ENCODE measurements at regions not wholly inside any gene's neighbourhood (a gene's known extent, or its start where the extent isn't known, plus 50 kb on each side); places are given as distances from the start of the nearest gene placed in this dataset.

- Histone ChIP-seq H3K4me3 (ENCODE audit: low read length) (no peak overlapping the region), H3K4me2 (ENCODE audit: low read length) (no peak overlapping the region), H3K9ac (ENCODE audit: low read depth, low read length) (no peak overlapping the region), H3K27me3 (ENCODE audit: control insufficient read depth, insufficient read depth, low read length) (no peaks in the 10 kb centered on the region), H3K9me3 (replicated peaks; ENCODE audit: low read length) (no peaks in the 10 kb centered on the region), H3K4me1 (ENCODE audit: control insufficient read depth, insufficient read depth, low read length) (peaks cover 4% of the 10 kb centered on the region), H3K36me3 (ENCODE audit: insufficient read depth, low read length) (no peaks in the 10 kb centered on the region)
Measured at GRCh38 chr16:80380514-80380913, 160.3 kb upstream of the DYNLRB2 start.

GRCh38 chr16:80377096-80377956 lies 163.5 kb upstream of the DYNLRB2 start:
- H3K36me3 ChIP-seq (ENCODE audit: insufficient read depth, low read length) = no peaks in the 10 kb centered on the region
- no peaks in the 10 kb centered on the region for H3K9me3 ChIP-seq (replicated peaks; ENCODE audit: low read length)
- H3K27me3 ChIP-seq (ENCODE audit: control insufficient read depth, insufficient read depth, low read length) = no peaks in the 10 kb centered on the region
- no peak overlapping the region for H3K4me3 ChIP-seq (ENCODE audit: low read length)
- H3K4me1 ChIP-seq (ENCODE audit: control insufficient read depth, insufficient read depth, low read length) = peaks cover 4% of the 10 kb centered on the region
- no peak overlapping the region for H3K4me2 ChIP-seq (ENCODE audit: low read length)
- H3K9ac ChIP-seq (ENCODE audit: low read depth, low read length) = no peak overlapping the region

GRCh38 chr16:80375973-80376372 lies 164.8 kb upstream of the DYNLRB2 start:
- Histone ChIP-seq H3K36me3 (ENCODE audit: insufficient read depth, low read length) (no peaks in the 10 kb centered on the region), H3K4me3 (ENCODE audit: low read length) (no peak overlapping the region), H3K9me3 (replicated peaks; ENCODE audit: low read length) (no peaks in the 10 kb centered on the region), H3K4me2 (ENCODE audit: low read length) (no peak overlapping the region), H3K27me3 (ENCODE audit: control insufficient read depth, insufficient read depth, low read length) (no peaks in the 10 kb centered on the region), H3K4me1 (ENCODE audit: control insufficient read depth, insufficient read depth, low read length) (peaks cover 4% of the 10 kb centered on the region), H3K9ac (ENCODE audit: low read depth, low read length) (no peak overlapping the region)

GRCh38 chr16:80375513-80375912 lies 165.3 kb upstream of the DYNLRB2 start:
- Histone ChIP-seq H3K4me2 (ENCODE audit: low read length) (no peak overlapping the region), H3K27me3 (ENCODE audit: control insufficient read depth, insufficient read depth, low read length) (no peaks in the 10 kb centered on the region), H3K36me3 (ENCODE audit: insufficient read depth, low read length) (no peaks in the 10 kb centered on the region), H3K4me1 (ENCODE audit: control insufficient read depth, insufficient read depth, low read length) (peaks cover 4% of the 10 kb centered on the region), H3K4me3 (ENCODE audit: low read length) (no peak overlapping the region), H3K9me3 (replicated peaks; ENCODE audit: low read length) (no peaks in the 10 kb centered on the region), H3K9ac (ENCODE audit: low read depth, low read length) (no peak overlapping the region)

GRCh38 chr16:80372341-80372740 lies 168.5 kb upstream of the DYNLRB2 start:
- H3K9me3 ChIP-seq (replicated peaks; ENCODE audit: low read length) = no peaks in the 10 kb centered on the region
- H3K4me1 ChIP-seq (ENCODE audit: control insufficient read depth, insufficient read depth, low read length) = peaks cover 4% of the 10 kb centered on the region
- no peak overlapping the region for H3K9ac ChIP-seq (ENCODE audit: low read depth, low read length)
- no peaks in the 10 kb centered on the region for H3K27me3 ChIP-seq (ENCODE audit: control insufficient read depth, insufficient read depth, low read length)
- no peak overlapping the region for H3K4me3 ChIP-seq (ENCODE audit: low read length)
- H3K4me2 ChIP-seq (ENCODE audit: low read length) = no peak overlapping the region
- H3K36me3 ChIP-seq (ENCODE audit: insufficient read depth, low read length) = no peaks in the 10 kb centered on the region

- no peaks in the 10 kb centered on the region for H3K9me3 ChIP-seq (replicated peaks; ENCODE audit: low read length)
- H3K4me2 ChIP-seq (ENCODE audit: low read length) = no peak overlapping the region
- H3K27me3 ChIP-seq (ENCODE audit: control insufficient read depth, insufficient read depth, low read length) = no peaks in the 10 kb centered on the region
- H3K9ac ChIP-seq (ENCODE audit: low read depth, low read length) = no peak overlapping the region
- H3K4me3 ChIP-seq (ENCODE audit: low read length) = no peak overlapping the region
- H3K4me1 ChIP-seq (ENCODE audit: control insufficient read depth, insufficient read depth, low read length) = no peaks in the 10 kb centered on the region
- no peaks in the 10 kb centered on the region for H3K36me3 ChIP-seq (ENCODE audit: insufficient read depth, low read length)
Measured at GRCh38 chr16:80369138-80369958, 171.4 kb upstream of the DYNLRB2 start.

GRCh38 chr16:80367037-80367658 lies 173.6 kb upstream of the DYNLRB2 start:
- Histone ChIP-seq H3K27me3 (ENCODE audit: control insufficient read depth, insufficient read depth, low read length) (no peaks in the 10 kb centered on the region), H3K9me3 (replicated peaks; ENCODE audit: low read length) (no peaks in the 10 kb centered on the region), H3K4me1 (ENCODE audit: control insufficient read depth, insufficient read depth, low read length) (no peaks in the 10 kb centered on the region), H3K4me2 (ENCODE audit: low read length) (no peak overlapping the region), H3K36me3 (ENCODE audit: insufficient read depth, low read length) (no peaks in the 10 kb centered on the region), H3K9ac (ENCODE audit: low read depth, low read length) (no peak overlapping the region), H3K4me3 (ENCODE audit: low read length) (no peak overlapping the region)

- Histone ChIP-seq H3K9me3 (replicated peaks; ENCODE audit: low read length) (no peaks in the 10 kb centered on the region), H3K27me3 (ENCODE audit: control insufficient read depth, insufficient read depth, low read length) (no peaks in the 10 kb centered on the region)
Measured at GRCh38 chr16:80366023-80366422, 174.8 kb upstream of the DYNLRB2 start.

GRCh38 chr16:80362816-80363215 lies 178.0 kb upstream of the DYNLRB2 start:
- Histone ChIP-seq H3K36me3 (ENCODE audit: insufficient read depth, low read length) (no peaks in the 10 kb centered on the region), H3K4me1 (ENCODE audit: control insufficient read depth, insufficient read depth, low read length) (no peaks in the 10 kb centered on the region), H3K9me3 (replicated peaks; ENCODE audit: low read length) (no peaks in the 10 kb centered on the region), H3K4me2 (ENCODE audit: low read length) (no peak overlapping the region), H3K27me3 (ENCODE audit: control insufficient read depth, insufficient read depth, low read length) (no peaks in the 10 kb centered on the region), H3K4me3 (ENCODE audit: low read length) (no peak overlapping the region), H3K9ac (ENCODE audit: low read depth, low read length) (no peak overlapping the region)

More at GRCh38 chr16:80366023-80366422, 174.8 kb upstream of the DYNLRB2 start:
- Histone ChIP-seq H3K4me1 (ENCODE audit: control insufficient read depth, insufficient read depth, low read length) (no peaks in the 10 kb centered on the region), H3K4me2 (ENCODE audit: low read length) (no peak overlapping the region), H3K36me3 (ENCODE audit: insufficient read depth, low read length) (no peaks in the 10 kb centered on the region), H3K4me3 (ENCODE audit: low read length) (no peak overlapping the region), H3K9ac (ENCODE audit: low read depth, low read length) (no peak overlapping the region)

- Histone ChIP-seq H3K4me1 (ENCODE audit: control insufficient read depth, insufficient read depth, low read length) (no peaks in the 10 kb centered on the region), H3K4me3 (ENCODE audit: low read length) (no peak overlapping the region), H3K9me3 (replicated peaks; ENCODE audit: low read length) (no peaks in the 10 kb centered on the region), H3K27me3 (ENCODE audit: control insufficient read depth, insufficient read depth, low read length) (no peaks in the 10 kb centered on the region), H3K9ac (ENCODE audit: low read depth, low read length) (no peak overlapping the region), H3K4me2 (ENCODE audit: low read length) (no peak overlapping the region), H3K36me3 (ENCODE audit: insufficient read depth, low read length) (no peaks in the 10 kb centered on the region)
Measured at GRCh38 chr16:80356365-80356764, 184.4 kb upstream of the DYNLRB2 start.

- no peak overlapping the region for H3K9ac ChIP-seq (ENCODE audit: low read depth, low read length)
- H3K27me3 ChIP-seq (ENCODE audit: control insufficient read depth, insufficient read depth, low read length) = no peaks in the 10 kb centered on the region
- H3K4me1 ChIP-seq (ENCODE audit: control insufficient read depth, insufficient read depth, low read length) = no peaks in the 10 kb centered on the region
- no peaks in the 10 kb centered on the region for H3K9me3 ChIP-seq (replicated peaks; ENCODE audit: low read length)
- no peak overlapping the region for H3K4me2 ChIP-seq (ENCODE audit: low read length)
- no peaks in the 10 kb centered on the region for H3K36me3 ChIP-seq (ENCODE audit: insufficient read depth, low read length)
- H3K4me3 ChIP-seq (ENCODE audit: low read length) = no peak overlapping the region
Measured at GRCh38 chr16:80355335-80355734, 185.5 kb upstream of the DYNLRB2 start.
